HG02798 (cell line): ENCODE measurements at regions not wholly inside any gene's neighbourhood (a gene's known extent, or its start where the extent isn't known, plus 50 kb on each side); places are given as distances from the start of the nearest gene placed in this dataset.
A peak's percentile ranks its signal among the peaks of the same experiment; 100 is the strongest.
"Not testable (repeated sequence)": the region's sequence is repeated elsewhere in the genome, so short reads cannot be mapped to it uniquely, and the experiment has no call there.

Experiments
- ATAC-seq: cut with Tn5 transposase; IDR thresholded peaks from one replicate; pipeline ENCODE4 v1.9.1; 2021; ENCODE audit warnings: mild to moderate bottlenecking; ENCODE audit not compliant: unreplicated experiment, poor library complexity

DNA sequence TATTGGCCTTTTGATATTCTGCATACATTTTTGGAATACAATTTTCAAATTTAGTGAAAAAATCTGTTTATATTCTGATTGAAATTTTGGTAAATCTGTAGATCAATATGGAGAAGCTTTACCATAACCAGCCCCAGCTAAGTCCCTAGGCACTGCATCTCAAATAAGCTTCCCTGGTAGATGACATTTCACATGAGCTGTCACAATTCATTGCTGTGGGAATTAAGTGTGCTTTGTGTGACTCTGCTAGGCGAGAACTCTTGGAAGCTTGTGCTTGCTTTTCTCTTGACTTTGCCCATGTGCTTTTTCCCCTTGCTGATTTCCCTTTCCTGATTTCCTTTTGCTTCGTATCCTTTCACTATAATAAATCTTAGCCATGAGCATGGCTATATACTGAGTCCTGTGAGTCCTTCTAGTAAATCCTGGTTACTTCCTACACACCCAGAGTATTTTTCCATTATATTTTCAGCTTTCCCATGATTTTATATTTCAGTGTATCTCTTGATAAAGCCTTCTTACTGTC lies 166.5 kb upstream of the MMS22L start:
- ATAC-seq: no peak

DNA sequence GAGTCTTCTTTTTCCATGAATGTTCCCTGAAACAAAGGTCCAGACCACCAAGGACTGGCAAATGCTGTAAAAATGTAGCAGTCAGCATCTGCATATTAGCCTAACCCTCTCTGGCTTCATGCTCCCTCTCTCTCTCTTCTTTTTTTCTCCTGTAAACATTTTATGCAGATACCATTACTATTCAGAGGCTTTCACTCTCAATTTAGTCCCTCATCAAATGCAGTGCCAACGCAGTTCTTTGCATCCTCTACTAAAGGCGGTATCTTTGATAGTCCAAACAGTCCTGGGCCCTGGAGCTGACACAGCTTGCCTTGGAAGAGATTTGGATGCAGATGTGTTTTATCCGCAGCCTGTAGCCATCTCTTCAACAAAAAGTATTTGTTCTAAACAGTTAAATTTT lies 167.1 kb upstream of the MMS22L start:
- ATAC-seq: no peak

DNA sequence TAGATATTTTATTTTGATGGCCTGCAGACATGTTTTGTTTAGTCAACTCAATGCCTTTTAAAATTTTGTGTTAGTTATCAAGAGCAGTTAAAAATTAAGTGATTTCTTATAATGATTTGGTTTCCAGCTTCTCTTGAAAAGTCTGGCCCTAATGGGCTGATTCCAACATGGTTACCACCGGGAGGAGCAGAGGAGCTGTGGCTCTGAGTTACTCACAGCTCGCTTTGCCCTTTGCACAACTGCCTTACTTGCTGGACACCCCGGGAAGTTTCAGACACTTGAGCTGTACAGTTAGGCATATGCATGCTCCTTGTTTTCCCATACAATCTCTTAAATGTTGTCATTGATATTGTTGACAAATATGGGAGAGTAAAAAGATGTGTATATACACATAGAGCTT lies 173.1 kb upstream of the MMS22L start:
- no peak for ATAC-seq

DNA sequence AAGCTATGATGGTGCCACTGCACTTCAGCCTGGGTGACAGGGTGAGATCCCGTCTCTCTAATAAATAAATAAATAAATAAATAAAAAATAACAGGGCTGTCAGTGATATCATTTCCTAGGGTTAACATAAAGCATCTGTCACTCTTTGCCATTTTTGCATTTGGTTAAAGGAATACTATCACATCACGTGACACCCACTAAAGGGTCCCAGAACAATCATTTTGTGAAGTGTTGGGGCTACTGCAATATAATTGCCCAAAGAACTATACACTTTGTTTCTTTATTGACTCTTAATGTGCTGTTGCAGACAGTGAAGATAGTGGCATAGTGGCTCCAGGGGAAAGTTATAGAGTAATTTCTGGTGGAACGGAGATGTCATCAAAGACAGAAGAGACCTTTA lies 176.5 kb upstream of the MMS22L start:
- no peak for ATAC-seq

DNA sequence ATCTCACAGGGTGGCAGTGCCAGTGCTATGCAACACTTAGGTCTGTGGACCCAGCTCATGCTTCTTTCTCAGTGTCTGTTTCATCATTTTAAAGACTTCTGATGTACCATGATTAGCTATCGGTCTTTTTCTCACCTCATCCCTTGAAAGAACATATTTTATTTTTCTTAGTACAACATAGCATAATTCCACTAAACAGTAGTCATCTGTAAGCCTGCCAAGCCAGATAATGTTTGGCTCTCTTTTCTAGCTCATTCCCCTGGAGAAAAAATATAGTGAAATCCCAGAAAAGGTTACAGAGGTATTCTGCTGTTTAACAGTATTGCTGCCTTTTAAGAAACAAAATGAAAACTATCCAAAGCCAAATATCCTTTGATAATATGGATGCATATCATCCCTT lies 177.0 kb upstream of the MMS22L start:
- ATAC-seq: no peak

DNA sequence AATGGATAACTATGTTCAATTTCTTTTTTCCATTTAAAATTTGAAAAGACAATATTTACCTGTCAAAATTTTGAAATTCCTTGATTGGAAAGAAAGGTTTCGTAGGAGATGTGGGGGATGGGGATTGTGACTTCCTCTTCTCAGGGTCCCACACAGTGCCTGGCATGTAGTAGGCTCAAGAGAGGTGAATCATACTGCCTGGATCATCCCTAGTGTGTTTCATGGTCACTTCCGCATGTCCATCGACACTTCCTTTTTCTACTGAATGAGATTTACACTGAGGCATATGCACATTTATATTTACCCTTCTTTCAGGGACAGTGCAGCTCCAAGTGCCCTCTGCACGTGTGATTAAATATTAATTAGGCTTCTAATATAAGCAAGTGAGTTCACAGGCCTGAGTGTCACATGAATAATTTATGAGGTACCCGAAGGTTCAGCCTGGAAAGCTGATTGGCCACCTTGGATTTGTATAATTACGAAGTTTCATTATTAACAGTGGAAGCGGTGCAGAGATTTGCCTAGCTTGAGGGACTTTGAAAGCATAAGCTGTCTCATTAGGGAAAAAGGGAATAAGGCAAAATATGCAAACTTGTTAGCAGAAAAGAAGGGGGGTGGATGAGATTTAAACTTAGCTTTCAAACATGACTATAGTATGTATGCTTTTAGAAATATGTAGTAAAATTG lies 177.5 kb upstream of the MMS22L start:
- ATAC-seq: no peak

DNA sequence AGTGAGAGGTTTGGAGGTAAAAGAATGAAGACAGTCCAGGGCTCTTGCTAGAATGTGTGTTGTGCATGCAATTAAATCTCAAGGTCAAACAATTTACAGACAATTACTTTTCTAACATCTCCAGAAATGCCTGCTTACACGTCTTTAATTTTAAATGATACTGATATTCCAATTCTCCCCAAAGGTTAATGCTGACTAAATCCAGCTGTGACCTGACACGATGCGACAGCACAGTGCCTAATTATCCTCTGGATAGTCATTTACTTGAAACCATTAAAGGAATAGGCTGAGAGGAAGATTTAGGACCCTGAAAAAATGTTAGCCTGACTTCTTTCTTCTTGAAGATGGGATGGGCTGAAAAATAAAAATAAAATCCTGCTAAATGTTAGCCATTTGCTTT lies 178.2 kb upstream of the MMS22L start:
- ATAC-seq: no peak

DNA sequence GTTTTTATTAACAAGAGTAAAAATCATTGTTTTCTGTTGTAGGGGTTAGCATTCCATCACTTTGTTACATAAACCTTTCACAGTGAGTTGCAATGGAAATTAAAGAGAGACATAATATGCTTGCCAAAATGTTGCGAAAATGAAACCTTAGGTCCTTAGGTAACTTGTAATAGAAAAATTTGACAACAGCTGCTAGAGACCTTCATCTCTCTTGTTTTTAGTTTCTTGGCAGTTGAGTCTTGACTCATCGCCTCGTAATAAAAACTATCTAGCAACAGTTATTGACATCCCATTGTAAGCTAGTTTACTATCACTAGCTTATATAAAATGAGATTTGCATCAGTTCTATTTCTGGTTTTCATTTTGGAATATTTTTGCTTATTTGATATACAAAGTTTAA lies 179.0 kb upstream of the MMS22L start:
- ATAC-seq: no peak

DNA sequence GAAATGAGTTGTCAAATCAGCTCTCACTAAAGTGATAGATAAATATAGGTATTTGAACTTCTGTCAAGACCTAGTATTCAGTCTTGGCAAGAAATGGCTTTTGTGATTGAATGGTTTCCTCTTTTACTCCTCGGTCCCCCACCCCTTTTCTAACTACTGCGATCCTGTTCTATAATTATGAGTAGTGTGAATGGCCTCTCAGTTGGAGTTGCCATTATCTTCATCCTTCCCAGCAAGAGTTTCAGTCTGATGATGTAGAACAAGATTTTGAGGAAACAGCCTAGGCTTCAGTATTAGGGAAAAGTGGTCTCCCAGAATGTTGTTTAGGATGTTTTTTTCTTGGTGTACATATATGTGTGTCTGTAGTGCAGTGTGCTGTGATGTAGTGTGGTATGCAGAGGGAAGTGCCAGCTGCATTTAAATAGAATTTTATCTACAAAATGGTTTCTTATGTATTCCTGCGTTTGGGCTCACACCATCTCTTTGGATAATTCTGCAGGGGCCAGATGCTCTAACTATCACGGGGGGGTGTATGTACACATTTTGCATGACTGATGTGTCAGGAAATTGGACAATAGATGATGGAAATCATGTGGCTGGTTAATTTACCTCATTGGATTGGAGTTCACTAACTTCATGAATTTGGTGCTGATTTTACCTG lies 180.1 kb upstream of the MMS22L start:
- ATAC-seq: no peak

DNA sequence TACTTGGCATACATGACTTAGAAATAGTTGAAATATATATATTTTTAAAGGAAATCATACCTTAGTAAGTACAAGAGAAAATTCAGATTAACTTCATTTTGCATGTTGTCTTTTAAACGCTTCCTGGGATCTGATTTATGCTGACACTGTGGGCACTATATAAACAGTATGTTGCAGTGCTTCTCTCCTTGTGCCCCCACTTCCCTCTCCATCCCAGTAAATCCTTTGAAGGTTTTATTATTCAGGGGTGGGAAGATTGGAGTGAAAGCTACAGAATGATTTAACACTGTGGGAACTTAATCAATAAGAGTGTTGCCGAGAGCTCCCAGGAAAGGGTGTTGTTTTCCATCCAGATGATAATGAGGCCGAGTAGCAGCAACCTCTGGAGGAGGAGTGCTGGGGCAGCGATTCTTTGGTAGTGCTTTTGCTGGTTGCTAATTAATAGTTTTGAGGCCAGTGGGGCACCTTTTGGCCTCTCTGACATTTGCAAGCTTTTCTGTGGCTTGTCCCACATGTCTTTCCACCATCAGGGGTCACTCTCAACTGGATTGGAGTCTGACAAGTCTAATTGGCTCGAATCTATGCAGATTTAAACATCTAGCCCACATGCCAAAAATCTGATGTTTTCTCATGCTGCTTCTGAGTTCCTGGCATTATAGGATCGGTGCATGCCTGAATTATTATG lies 183.0 kb upstream of the MMS22L start:
- ATAC-seq: no peak

DNA sequence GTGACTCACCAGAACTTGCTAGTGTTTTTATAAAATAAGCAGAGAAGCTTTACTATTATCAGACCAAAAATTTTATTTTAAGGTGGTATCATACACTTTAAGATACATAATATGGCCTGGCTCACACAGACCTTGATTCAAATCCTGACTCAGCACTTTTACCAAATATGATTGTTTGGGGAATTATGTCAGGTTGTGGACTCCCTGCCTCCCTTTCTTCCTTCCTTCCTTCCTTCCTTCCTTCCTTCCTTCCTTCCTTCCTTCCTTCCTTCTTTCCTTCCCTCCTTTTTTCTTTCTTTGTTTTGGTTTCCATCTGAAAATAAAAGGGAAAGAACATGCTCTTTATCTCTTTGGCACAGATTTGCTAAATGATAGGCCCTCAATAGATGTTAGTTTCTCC lies 186.0 kb upstream of the MMS22L start:
- ATAC-seq: no peak

DNA sequence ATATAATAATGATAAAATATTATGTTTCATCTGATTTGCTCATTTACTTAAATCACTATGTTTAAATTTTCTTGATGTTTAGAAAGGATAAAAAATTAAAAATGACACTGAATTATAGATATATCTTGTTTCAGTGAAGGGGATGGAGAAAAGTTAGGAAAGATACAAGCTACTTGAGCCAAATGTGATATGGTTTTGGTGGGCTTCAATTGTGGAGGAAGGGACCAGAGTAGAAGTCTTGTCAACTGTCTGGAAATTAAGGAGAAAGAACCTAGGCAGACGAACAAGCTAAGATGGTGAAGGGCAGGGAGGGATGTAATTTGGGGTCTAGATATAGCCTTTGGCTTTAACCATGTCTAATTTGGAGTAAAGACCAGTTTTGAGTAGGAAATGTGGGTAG lies 186.4 kb upstream of the MMS22L start:
- ATAC-seq: no peak

DNA sequence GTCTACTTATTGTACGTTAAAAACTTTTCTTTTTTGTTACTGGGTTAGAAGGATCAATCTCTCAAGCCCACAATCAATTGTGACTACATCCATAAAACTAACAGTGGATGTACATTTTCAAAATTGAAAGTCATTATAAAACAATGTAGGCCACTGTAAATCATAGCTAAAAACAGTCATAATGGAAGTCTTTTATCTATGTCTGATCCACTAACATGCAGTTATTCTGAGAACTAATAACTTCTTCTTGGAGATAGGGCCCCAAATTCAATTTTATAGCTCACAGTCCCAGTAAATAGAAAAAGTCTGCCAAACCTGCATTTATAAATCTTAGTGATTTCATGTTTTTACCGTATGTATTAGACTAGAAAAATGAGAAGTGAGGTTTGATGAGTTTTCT lies 187.3 kb upstream of the MMS22L start:
- ATAC-seq: no peak

DNA sequence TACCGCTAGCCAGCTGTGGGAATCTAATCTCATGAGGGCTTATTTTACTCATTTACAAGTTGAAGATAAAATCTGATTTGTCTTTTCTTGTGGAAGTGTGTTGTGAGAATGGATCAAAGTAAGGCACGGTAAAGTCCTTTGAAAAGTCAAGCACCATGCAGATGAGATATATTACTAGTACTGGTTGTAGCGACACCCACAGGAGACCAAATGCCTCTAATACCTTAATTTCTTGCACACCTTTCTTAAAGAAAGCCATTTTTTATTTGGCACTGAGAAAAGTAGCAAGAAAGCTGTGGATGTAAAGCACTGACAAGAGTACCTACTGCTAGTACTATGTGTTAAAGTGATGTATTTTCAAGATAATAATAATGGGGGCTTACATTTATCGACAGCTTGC lies 191.0 kb upstream of the MMS22L start:
- no peak for ATAC-seq

DNA sequence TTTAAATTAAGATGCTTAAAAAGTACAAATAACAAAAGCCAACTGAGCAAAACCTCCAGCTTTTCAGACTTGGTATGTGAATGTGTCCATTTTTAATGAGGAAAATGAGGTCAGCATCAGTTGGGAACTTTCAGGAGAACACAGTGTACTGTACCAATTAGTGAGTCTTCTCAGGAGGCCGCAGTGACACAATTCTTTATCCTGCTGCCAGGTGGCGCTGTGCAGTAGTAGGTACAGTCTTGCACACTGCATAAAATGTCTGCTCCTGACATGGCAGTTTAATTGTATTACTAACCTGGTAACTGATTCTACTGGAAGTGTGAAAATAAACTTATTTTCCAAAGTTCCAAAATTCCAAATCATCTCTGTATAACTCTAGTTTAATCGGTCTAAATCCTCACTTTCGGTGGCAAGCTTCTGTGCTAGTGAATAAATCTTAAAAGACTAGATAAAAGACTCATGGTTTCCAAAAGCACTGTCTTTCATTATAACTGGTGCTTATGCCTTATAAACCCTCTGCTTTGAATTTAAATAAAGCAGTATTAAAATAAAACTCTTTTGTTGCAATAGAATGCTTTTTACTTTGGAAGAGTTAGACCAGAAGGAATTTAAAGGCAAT lies 214.8 kb upstream of the MMS22L start:
- ATAC-seq: peak; percentile 99

DNA sequence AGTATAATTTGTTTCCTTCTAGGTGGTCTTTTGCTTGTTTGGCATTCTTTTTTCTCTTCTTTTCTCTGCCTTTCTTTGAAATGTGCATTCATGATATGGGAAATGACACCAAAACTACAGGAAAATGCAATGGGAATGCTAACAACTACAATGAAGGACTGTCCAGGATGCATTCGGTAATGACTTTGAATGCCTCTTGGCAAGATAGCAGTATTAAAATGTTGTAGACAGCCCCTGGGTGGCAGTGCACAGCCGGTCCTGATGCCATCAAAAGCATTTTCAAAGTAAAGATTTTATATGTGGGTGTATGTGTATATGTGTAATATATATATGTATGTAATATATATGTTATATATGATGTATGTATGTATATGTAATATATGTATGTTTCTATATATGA lies 218.8 kb upstream of the MMS22L start:
- ATAC-seq: no peak

DNA sequence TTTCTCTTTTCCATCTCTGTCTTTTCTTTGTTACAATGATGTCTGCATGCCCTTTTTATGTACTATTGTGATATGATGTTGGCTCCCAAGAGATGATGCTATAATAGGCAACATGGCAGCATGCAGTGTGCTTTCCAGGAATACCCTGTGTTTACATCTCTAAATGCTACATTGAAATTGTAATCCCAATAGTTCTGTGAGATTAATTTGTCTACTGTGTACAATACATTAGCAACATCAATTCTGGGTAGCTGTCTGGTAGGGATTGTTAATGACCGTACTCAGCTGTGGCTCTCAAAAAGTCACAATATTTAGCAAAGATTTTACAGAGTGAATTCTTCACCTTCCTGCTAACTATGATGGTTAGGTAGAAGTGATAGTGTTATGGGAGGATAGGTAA lies 225.6 kb upstream of the MMS22L start:
- no peak for ATAC-seq

DNA sequence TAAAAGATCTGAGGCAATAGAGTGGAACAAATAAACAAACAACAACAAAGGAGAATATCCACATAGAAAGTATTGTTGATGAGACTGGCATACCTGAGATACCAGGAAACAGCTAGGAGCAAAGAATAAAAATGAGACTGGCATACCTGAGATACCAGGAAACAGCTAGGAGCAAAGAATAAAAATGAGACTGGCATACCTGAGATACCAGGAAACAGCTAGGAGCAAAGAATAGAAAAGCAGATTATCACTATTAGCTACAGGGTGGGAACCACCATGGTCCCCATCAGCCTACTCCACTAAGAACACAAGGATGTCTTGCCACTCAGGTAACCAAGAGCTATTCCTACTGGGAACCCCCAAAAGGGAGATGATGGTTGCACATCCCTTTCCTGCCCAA lies 230.2 kb upstream of the MMS22L start:
- not testable (repeated sequence) for ATAC-seq

DNA sequence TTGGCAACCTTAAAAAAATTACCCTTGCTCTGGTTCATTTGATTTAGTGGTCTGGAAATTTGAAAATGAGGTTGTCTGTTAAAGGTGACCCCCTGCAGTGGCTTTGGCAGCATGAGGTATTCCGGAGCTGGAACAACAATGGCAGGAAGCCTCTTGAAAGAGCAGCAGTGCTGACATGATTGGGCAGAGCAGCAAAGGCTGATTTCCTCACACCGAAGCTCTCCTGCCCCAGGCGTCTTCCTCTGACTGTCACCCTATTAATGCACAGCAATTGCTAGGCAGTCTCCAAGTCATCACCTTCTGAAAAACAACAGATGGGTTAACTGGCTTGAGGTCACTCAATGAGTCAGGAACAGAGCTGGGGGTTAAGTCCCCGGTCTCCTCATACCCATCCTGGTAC lies 241.8 kb upstream of the MMS22L start:
- no peak for ATAC-seq

DNA sequence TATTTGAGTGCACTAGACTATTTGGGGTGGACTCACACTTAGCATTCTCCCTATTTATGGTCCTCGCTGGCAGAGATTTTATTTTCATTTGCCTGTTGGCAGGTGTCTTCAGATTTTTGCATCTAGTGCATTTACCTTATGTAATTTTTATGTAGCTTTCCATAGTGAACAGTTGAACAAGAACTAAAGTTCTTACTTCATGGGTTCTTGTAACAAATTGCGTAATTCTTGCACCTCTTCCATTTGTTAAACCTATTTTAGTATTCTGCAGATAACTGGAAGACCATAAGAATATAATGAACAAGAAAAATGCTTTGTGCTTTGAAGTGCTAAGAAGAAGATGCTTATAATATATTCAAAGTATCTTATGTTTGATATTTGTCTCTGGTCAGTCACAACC lies 252.8 kb upstream of the MMS22L start:
- ATAC-seq: no peak

DNA sequence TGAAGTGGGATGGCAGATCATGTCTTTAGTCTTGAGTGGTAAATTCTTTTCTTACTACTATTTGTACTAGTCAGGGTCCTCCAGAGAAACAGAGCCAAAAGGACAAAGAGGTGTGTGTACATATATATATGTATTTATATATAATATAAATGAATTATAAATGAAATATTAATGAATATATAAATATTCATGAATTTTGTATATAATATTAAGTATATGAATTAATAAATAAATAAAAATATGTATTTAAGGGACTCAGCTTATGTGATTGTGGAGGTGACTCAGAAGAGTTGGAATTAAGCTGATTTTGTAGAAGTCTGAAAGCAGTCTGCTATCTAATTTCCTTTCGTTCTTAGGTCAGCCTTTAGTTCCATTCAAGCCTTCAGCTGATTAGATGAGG lies 265.3 kb upstream of the MMS22L start:
- no peak for ATAC-seq
